ENCODE measurements at regions not wholly inside any gene's neighbourhood (a gene's known extent, or its start where the extent isn't known, plus 50 kb on each side); places are given as distances from the start of the nearest gene placed in this dataset.

DNA sequence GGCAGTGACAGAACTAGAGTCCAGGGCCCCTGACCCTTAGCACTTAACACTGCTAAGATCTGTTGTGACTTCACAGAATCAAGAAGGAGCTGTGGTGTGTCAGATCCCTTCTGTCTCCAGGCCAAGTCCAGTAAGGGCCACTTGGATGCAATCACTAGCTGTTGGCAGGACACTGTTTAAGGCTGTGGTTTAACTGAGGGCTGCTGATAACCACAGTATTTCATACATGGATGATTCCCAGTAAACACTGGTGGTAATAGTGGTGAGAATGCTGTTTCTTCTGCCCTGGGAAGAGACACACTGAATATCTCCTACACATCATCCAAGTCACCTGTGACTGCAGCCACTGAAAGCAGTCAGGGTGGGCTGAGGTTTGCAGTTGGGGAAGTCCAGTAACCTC is 77.7 kb upstream of the FBXO11 start (continued):
- TF ChIP-seq, protein P1, sequence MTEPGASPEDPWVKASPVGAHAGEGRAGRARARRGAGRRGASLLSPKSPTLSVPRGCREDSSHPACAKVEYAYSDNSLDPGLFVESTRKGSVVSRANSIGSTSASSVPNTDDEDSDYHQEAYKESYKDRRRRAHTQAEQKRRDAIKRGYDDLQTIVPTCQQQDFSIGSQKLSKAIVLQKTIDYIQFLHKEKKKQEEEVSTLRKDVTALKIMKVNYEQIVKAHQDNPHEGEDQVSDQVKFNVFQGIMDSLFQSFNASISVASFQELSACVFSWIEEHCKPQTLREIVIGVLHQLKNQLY (CRISPR knock-in tag; conservative IDR thresholded peaks at IDR 0.05): no peak
- TF ChIP-seq FOXK2 (conservative IDR thresholded peaks at IDR 0.05 in 1 of 2, IDR thresholded peaks at IDR 0.05 in 1 of 2; ENCODE audit: low read depth in 2 of 2) (no peak), POLR3G (IDR thresholded peaks at IDR 0.05; ENCODE audit: extremely low read depth, insufficient read length, insufficient replicate concordance) (no peak), PML (IDR thresholded peaks at IDR 0.05; ENCODE audit: low read length) (peak; percentile 40; the same call in 1 of the 2 replicates), TARDBP (IDR thresholded peaks at IDR 0.05) (no peak), NR2C2 (CRISPR knock-in tag; IDR thresholded peaks at IDR 0.05) (no peak), NR2C2 (tag; IDR thresholded peaks at IDR 0.05) (peak; percentile 17; the same call in 1 of the 2 replicates), RREB1 (CRISPR knock-in tag; IDR thresholded peaks at IDR 0.05) (0 out of 2 replicates have a peak, but pooled peaks have one; percentile 24), TFE3 (CRISPR knock-in tag; IDR thresholded peaks at IDR 0.05) (no peak), CBX5 (IDR thresholded peaks at IDR 0.05; ENCODE audit: borderline replicate concordance, low read depth) (no peak), HDAC6 (IDR thresholded peaks at IDR 0.05; ENCODE audit: low read depth, low read length) (no peak), SETDB1 (IDR thresholded peaks at IDR 0.05; ENCODE audit: low read length) (no peak), CREB5 (CRISPR knock-in tag; IDR thresholded peaks at IDR 0.05) (no peak), TAL1 (IDR thresholded peaks at IDR 0.05) (peak; percentile 61; the same call in 1 of the 2 replicates), FOXP1 (CRISPR knock-in tag; IDR thresholded peaks at IDR 0.05) (no peak), ZNF395 (CRISPR knock-in tag; IDR thresholded peaks at IDR 0.05) (0 out of 2 replicates have a peak, but pooled peaks have one; percentile 25)

Measured in K562 (cell line).